ENCODE measurements at regions not wholly inside any gene's neighbourhood (a gene's known extent, or its start where the extent isn't known, plus 50 kb on each side); places are given as distances from the start of the nearest gene placed in this dataset.
"Not testable (repeated sequence)": the region's sequence is repeated elsewhere in the genome, so short reads cannot be mapped to it uniquely, and the experiment has no call there.

DNA sequence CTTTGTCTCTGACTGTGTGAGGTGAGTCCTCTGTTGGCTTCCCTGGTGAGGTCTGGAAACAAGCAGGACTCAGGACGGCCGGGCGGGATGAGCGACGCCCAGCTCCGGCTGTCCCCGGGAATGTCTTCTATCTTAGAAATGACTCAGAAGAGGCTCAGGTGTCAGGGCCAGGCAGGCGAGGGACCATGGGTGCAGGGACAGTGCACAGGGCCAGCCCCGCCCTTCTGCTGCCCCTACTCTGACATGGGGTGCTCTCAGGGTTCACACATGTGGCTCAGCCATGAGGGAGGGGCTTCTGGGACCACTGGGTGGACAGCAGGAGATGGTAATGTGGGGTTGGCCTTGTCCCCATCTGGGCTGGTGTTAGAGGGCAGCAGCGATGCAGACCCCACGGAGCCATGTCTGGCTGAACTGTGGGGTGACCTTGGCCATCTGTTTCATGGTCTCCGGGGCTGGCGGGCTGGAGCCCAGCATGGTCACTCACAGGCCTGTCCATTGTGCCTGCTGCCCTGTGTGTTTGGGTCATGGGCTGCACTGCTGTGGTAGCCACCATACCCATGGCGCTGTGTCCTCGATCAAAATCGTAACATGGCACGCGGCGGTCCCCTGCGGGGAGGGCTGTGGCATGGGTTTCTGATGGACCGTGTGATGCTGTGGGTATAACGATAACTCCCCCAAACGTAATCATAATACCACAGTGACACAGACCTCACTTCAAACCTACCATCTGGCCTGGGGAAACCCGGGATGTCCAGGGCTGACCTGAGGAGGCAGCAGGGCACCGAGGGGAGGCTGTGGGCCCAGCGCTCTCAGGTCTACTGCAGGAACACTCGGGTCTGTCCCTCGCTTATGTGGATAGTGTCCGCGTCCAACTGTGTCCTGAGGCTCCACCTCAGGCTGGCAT lies 368.8 kb downstream of the TMEM121 start:
- no peak for DNase-seq

DNA sequence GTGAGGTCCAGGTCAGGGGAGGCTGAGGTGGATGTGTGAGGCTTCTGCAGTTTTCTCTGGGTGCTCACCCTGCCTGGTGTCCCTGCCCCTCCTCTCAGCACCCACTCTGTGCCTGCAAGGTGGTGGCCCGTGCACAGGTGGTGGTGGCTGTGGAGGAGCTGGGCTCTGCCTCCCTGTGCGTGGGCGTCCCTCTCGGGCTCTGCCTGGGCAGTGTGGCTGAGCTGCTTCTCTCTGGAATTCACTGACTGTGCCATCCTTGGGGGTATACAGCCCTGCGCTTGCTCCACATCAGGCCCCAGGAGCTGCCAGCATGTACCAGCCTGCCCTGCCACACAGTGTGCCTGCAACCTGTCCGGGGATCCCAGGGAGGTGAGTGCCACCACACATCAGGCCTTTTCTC lies 369.8 kb downstream of the TMEM121 start:
- DNase-seq = not testable (repeated sequence)

DNA sequence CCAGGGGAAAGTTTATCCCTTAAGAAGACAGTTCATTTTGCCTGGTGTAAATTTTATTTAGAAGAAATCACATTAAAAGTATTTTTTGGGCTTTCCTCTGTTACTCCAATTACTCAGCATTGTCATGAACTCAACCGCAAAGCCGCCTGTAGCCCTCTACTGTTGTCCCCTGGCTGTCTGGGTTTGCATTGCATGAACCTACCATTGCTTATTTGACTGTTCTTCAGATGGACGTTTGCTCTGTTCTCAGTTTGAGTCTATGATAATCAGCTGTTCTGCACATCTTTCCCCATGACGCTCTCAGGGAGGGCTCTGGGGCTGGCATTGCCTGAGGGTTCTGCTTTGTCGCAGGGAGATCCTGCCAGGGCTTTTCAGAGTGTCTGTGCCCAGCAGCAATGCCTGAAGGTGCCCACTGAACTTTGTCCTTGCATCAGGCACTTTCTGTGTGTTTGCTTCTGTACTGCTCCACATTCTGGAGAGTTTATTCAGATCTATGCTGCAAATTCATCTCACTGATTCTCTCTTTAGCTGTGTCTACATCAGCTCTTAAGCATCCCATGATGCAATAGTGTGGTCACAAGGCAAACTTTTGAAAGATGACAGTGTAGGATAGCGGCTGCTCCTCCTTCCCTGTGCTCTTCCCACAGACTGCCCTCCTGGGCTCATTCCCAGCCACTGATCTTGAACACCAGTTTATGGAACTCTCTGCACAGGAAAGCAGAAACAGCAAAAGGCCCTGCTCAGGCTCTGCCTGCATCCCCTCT lies 370.8 kb downstream of the TMEM121 start:
- not testable (repeated sequence) for DNase-seq

DNA sequence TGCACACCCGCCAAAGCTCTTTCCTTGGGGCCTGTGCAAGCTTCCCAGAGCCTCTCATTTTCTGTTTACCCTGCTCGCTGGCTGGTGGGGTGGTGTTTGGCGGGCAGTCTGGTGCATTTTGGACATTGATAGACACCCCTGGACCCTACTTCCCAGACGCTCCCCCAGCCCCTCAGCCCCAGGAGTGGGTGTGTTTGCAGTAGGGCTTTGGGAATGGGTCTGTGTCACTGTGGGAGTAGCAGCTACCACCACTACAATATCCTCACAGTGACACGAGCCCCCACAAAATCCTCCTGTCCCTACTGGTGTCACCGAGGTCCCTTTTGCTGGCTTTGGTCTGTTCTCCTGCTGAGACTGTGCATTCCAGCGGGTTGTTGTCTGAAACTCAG lies 371.3 kb downstream of the TMEM121 start:
- DNase-seq = no peak

DNA sequence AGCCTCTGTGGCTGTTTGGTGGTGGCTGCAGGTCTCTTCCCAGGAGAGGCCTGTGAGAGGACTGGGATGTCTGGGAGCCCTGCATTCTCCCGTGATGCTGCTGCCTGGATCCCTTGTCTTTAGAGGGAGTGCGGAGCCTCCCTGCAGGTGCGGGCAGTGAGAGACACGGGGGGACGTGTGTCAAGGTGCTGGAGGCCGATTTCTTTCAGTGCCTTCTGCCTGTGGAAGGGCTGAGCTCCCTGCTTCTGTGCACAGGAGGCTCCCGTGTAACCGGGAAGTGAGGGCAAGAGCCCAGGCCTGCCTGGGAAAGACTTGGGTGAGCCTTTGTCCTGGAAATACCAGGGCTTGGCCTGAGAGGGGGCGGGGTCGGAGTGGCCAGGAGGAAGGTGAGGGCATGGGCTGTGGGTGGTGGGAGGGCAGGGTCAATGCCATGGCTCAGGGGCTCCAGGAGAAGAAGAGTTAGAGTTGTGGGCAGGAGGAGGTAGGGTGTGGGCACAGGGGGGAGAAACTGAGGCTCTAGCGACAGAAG lies 372.2 kb downstream of the TMEM121 start:
- no peak for DNase-seq

DNA sequence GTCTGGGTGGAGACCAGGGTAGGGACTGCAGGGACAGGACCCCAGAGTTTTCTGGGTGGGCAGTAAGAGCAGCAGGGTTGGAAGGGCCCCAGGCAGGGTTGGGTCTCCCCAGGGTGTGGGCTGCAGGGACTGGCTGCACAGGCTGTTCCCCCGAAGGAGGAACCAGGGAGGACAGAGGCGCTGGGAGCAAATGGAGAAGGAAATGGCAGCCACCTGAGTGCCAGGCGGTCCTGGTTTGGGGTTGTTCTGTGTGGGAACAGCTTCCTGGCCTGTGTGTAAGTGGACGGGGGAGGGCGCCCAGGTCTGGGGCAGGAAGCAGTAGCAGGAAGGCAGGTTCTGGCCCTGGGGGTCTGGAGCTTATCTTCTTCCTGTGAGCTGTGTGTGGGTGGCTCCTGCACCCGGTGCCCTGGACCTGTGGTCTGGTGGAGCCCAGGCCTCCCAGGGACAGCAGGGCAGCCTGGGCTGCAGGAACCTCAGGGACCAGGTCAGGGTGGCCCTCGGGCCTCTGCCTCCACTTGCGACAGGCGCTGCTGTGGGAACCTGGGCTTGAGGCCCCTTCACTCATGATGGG lies 372.8 kb downstream of the TMEM121 start:
- no peak for DNase-seq

DNA sequence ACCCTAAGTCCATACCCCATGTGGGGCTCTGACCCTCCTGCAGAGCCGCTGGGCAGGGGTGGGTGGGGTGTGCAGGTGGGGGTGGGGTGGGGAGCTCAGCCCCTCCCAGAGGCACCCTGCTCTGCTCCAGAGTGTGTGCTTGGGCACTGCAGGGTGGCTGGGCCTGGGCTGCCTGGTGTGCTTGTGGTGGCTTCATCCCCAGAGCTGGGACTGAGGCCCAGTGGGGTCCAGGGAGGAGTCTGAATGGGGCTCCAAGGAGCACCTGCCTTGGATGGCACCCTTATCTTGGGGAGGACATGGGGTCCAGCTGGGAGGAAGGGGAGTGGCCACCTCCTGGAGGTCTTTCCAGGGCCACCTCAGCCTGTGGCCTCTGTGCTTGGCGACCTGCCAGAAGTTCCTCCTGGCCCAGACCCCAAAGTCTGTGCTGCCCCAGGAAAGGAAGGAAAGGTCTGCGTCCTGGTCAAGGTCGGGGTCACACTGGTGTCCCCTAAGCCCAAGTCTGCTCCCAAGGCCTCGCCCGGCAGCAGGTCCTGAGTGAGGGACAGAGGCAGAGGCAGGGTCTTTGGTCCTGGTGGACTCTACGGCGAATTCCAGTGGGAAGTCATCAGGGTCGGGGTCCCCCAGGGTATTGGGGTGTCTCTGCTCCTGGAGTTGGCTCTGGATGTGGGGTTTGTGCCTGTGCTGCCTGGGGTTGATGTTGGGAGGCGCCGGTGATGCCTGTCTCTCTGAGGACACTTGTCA lies 373.4 kb downstream of the TMEM121 start:
- no peak for DNase-seq

DNA sequence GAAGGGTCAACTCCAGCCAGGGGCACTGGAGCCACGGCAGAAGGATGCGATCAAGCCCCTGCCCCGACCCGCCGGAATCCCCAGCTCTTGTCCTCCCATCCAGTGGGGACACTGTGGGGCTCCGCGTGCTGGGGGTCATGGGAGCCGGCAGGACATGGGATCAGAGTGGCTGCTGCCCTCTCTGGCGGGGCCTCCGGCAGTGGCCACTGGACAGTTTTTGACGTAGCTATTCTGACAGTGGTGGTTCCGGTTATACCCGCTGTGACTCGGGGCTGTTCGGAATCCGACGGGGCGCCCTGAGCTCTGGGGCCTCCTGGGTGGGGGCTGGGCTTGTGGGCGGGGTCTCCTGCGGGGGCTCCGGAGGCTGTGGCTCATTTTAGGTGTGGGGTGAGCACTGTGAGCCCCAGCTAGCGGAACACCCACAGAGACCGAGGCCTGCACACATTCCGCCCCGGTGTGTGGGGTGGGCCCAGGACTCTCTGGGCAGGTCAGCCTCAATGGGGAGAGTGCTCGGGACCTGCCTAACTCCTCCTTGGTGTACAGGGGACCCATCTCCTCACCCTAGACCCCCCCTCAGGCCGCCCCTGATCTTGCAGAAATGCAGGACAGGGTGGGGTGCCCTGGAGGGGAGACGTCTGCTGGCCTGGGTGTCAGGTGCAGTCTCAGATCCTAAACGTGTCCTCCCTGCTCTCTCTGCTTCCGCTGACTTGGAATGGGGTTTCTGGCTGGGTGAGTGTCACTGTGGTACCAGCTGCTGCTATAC lies 374.2 kb downstream of the TMEM121 start:
- no peak for DNase-seq

DNA sequence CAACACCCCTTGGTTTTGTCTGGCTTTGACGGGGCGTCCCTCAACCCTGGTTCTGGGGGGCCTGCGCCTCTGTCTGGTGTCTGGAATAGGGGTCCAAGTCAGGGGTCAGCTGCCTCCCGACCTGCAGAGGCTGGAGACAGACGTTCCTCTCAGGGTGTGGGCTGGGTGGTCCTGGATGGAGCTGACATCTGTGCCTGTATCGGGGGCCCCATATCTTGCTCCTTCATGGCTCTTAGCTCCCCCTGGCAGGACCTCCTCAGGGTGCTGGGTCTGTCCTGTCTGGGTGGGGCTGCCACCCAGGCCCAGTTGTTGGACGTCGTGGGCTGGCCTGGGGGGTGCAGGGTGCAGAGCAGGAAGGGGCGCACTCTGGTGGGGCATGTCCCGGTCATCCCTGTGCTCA lies 374.8 kb downstream of the TMEM121 start:
- no peak for DNase-seq

DNA sequence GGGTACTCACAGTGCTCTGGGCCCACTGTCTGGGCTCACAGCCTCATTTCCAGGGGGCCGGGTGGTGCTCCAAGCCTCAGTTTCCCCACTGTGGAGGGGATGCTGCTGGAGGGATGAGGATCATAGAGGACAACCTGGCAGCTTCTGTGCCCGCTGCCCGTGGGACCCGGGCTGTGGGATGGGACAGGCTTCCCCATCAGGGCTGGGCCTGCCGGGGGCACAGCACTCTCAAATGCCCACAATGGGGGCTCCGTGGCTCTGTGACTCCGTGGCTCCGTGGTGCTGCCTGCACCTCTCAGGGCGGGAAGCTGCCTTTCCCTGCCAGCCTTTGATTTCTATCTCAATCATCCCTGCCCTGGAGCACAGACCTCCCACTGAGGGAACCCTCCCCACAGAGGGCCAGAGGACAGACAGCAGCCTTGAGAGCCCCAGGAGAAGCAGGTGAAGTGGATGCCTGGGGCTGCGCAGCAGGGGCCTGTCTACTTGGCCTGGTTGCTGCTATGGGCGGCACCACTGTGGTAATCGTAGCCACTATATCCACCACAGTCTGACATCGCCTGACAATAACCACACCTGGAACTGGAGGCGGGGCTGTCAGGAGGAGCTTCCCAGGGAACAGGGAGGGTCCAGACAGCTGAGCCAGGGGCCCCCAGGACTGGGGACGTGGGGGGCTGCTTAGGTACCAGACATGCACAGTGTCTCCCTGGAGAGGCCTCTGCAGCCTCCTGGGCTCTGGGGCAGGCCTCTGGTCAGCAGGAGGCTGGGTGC lies 375.9 kb downstream of the TMEM121 start:
- DNase-seq = no peak

DNA sequence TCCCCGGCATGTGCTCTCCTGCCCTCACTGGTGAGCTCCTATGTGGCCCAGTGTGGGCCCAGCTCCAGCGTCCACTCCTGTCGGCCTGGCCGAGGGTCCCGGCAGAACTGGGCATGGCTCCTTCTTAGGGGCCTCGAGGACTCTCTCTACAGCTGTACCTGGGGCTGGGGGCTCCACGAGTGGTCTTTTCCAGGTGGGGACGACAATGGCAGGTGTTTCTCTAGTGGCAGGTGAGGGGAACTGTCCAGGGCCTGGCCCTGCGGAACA lies 376.4 kb downstream of the TMEM121 start:
- DNase-seq = not testable (repeated sequence)

DNA sequence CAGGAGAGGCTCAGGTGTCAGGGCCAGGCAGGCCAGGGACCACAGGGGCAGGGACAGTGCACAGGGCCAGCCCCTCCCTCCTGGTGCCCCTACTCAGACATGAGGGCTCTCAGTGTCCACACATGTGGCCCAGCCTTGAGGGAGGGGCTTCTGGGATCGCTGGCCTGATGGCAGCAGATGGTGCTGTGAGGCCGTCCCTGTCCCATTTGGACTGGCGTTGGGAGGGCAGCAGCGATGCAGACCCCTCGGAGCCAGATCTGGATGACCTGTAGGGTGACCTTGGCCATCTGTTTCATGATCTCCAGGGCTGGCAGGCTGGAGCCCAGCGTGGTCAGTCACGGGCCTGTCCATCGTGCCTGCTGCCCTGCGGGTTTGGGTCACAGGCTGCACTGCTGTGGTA lies 377.6 kb downstream of the TMEM121 start:
- DNase-seq = no peak

DNA sequence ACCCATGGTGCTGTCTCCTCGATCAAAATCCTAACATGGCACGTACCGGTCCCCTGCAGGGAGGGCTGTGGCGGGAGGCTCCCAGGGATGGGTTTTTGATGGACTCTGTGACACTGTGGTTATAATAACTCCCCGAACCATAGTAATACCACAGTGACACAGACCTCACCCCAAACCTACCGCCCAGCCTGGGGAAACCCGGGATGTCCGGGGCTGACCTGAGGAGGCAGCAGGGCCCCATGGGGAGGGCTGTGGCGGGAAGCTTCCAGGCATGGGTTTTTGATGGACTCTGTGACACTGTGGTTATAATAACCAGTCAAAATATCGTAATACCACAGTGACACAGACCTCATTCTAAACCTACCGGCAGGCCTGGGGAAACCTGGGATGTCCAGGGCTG lies 378.0 kb downstream of the TMEM121 start:
- no peak for DNase-seq

DNA sequence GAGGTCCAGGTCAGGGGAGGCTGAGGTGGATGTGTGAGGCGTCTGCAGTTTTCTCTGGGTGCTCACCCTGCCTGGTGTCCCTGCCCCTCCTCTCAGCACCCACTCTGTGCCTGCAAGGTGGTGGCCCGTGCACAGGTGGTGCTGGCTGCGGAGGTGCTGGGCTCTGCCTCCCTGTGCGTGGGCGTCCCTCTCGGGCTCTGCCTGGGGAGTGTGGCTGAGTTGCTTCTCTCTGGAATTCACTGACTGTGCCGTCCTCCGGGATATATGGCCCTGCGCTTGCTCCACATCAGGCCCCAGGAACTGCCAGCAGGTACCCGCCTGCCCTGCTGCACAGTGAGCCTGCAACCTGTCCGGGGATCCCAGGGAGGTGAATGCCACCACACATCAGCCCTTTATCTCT lies 379.1 kb downstream of the TMEM121 start:
- DNase-seq = no peak

DNA sequence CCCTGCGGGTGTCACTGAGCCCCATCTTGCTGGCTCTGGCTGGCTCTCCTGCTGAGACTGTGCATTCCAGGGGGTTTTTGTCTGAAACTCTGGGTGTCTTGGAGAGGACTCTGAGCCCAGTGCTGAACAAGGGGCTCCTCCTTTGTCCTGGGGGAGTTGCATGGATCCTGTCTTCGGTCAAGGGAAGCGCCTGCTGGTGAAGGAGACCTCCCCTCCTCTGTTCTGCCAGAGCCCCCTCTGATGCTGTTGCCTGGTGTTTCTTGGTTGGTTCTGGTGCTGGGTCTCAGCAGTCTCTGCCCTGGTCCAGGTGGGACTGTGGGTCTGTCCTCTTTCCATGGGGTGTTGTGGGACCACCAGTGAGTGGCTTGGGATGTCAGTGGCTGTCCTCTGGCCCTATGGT lies 380.9 kb downstream of the TMEM121 start:
- DNase-seq = no peak

DNA sequence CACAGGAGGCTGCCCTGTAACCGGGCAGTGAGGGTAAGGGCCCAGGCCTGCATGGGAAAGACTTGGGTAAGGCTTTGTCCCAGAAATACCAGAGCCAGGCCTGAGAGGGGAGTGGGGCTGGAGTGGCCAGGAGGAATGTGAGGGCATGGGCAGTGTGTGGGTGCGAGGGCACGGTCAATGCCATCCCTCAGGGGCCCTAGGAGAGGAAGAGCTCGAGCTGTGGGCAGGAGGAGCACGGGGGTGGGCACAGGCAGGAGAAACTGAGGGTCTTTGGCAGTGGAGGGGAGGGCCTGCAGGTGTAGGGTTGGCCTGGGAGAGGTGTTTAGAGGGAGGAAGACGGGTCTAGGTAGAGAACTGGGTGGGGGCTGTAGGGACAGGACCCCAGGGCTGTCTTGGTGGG lies 381.6 kb downstream of the TMEM121 start:
- no peak for DNase-seq

DNA sequence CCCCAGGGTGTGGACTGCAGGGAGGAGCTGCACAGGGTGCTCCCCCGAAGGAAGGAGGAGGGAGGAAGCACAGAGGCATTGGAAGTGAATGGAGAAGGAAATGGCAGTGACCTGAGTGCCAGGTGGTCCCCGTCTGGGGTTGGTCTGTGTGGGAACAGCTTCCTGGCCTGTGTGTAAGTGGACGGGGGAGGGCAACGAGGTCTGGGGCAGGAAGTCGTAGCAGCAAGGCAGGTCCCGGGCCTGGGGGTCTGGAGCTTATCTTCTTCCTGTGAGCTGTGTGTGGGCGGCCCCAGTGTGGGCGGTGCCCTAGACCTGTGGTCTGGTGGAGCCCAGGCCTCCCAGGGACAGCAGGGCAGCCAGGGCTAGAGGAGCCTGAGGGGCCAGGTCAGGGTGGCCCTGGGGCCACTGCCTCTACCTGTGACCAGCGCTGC lies 382.1 kb downstream of the TMEM121 start:
- DNase-seq = no peak

DNA sequence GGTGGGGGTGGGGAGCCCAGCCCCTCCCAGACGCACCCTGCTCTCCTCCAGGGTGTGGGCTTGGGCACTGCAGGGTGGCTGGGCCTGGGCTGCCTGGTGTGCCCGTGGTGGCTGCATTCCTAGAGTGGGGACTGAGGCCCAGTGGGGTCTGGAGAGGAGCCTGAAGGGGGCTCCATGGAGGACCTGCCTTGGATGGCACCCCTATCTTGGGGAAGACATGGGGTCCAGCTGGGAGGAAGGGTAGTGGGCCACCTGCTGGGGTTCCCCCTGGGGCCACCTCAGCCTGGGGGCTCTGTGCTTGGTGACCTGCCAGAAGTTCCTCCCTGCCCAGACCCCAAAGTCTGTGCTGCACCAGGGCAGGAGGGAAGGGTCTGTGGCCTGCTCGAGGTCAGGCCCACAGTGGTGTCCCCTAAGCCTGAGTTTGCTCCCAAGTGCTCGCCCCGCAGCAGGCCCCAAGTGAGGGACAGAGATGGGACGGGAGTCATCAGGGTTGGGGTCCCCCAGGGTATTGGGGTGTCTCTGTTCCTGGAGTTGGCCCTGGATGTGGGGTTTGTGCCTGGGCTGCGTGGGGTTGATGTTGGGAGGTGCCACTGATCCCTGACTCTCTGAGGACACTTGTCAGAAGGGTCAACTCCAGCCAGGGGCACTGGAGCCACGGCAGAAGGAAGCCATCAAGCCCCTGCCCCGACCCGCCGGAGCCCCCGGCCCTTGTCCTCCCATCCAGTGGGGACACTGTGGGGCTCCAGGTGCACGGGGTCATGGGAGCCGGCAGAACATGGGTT lies 382.9 kb downstream of the TMEM121 start:
- DNase-seq = no peak

DNA sequence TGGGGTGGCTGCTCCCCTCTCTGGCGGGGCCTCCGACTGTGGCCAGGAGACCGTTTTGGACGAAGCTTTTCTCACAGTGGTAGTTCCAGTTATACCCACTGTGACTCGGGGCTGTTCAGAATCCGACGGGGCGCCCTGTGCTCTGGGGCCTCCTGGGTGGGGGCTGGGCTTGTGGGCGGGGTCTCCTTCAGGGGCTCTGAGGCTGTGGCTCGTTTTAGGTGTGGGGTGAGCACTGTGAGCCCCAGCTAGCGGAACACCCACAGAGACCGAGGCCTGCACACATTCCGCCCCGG lies 383.4 kb downstream of the TMEM121 start:
- not testable (repeated sequence) for DNase-seq

DNA sequence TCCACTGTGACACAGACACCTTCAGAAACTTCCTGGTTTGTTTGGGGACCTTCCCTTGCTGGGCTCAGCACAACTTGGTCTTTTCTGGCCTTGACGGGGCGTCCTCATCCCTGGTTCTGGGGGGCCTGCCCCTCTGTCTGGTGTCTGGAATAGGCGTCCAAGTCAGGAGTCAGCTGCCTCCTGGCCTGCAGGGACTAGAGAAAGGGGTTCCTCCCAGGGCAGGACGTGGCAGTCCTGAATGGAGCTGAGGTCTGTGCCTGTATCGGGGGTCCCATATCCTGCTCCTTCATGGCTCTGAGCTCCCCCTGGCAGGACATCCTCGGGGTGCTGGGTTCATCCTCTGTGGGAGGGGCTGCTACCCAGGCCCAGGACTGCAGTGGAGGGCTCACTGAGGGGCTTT lies 384.0 kb downstream of the TMEM121 start:
- DNase-seq = no peak
